Astrocyte of the spinal cord (primary cell): ENCODE measurements at regions not wholly inside any gene's neighbourhood (a gene's known extent, or its start where the extent isn't known, plus 50 kb on each side); places are given as distances from the start of the nearest gene placed in this dataset.

ENCODE experiments used
- DNase-seq: peaks from one replicate; pipeline ENCODE4 v3.0.0; 2011; ENCODE audit warnings: low read depth, low spot score
- H3K4me3 ChIP-seq: 2 replicates; pipeline ENCODE4 v1.5.1; 2011; ENCODE audit warnings: low read depth, mild to moderate bottlenecking, low read length, moderate library complexity
- in situ Hi-C: cut with HindIII; loops from 2 replicates; pipeline ENCODE4 v1.10.0; 2017; ENCODE audit warnings: low sequenced_read_pairs
- TF ChIP-seq, protein P1 (sequence below): IDR thresholded peaks from 2 replicates; pipeline ENCODE4 v1.5.1; 2012; ENCODE audit warnings: low read depth, mild to moderate bottlenecking, low read length, inconsistent platforms

DNA sequence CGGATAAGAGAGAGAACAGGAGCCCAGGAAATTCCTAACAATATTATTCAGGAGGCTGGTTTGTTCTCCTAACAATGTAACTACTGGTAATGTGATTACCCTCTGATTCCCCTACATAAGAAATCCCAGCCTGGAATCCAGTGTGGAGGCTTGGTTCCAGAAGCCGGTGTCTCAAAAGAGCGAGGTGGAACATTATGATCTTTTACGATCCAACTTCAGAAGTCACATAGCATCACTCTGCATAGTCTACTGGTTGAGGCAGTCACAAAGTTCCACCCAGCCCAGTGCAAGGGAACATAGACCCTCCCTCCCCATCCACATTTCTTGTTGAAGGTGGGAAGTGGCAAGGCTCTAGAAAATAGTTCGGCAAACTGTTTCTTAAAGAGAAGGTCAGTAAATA, 81.6 kb upstream of the GALNT15 start:
- H3K4me3 ChIP-seq: no peak overlapping the region
- TF ChIP-seq, protein P1, sequence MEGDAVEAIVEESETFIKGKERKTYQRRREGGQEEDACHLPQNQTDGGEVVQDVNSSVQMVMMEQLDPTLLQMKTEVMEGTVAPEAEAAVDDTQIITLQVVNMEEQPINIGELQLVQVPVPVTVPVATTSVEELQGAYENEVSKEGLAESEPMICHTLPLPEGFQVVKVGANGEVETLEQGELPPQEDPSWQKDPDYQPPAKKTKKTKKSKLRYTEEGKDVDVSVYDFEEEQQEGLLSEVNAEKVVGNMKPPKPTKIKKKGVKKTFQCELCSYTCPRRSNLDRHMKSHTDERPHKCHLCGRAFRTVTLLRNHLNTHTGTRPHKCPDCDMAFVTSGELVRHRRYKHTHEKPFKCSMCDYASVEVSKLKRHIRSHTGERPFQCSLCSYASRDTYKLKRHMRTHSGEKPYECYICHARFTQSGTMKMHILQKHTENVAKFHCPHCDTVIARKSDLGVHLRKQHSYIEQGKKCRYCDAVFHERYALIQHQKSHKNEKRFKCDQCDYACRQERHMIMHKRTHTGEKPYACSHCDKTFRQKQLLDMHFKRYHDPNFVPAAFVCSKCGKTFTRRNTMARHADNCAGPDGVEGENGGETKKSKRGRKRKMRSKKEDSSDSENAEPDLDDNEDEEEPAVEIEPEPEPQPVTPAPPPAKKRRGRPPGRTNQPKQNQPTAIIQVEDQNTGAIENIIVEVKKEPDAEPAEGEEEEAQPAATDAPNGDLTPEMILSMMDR: no peak
- DNase-seq: no peak
- in situ Hi-C loops: no loop called here

DNA sequence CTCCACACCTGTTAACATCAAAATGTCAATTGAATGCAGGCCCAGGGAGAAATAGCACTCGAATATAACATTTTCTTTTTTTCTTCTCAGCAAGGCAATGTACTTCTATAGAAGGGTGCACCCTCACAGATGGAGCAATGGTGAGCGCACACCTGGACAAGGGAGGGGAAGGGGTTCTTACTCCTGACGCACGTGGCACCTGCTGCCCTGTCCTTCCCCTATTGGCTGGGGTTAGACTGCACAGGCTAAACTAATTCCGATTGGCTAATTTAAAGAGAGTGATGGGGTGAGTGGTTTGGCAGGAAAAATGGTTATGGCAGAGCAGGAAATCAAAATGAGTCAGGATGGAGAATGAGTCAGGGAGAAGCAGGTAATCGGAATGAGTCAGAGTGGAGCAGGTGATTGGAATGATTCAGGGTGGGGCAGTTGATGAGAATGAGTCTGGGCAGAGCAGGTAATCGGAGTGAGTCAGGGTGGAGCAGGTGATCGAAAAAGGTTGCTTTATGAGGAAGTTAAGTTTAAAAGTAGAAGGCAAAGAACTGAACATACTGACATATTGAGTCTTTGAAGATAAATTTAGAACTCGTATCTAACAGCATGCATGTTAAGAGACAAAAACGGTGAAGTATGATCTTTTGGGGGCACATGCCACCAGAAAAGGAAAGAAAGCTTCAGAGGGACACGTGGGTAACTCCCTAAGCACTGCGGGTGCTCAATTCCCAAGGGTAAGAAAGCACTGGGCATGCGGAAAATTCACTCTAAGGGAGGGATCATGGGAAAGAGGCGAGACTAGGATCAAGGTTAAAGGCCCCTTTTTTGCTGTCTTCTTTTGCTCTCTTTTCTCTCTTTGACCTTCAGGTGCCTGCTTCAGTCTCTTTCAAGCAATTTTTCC, 72.9 kb upstream of the GALNT15 start:
- no peak overlapping the region for H3K4me3 ChIP-seq
- TF ChIP-seq, protein P1: no peak
- in situ Hi-C loops: no loop called here
- DNase-seq: no peak

DNA sequence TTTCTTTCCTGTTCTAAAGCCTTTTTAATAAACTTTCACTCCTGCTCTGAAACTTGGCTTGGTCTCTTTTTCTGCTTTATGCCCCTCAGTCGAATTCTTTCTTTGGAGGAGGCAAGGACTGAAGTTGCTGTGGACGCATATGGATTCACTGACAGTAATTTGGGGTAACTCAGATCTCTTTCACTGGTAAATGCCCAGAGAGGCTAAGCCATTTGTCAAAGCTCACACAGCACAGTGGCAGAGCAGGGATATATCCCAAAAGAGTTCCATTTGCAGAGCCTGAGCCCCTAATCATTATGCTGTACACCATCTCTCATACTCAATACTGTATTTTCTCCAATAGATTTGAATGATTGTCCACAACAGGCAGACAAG, 72.3 kb upstream of the GALNT15 start:
- in situ Hi-C loops: no loop called here
- TF ChIP-seq, protein P1: no peak
- no peak overlapping the region for H3K4me3 ChIP-seq
- DNase-seq: no peak

DNA sequence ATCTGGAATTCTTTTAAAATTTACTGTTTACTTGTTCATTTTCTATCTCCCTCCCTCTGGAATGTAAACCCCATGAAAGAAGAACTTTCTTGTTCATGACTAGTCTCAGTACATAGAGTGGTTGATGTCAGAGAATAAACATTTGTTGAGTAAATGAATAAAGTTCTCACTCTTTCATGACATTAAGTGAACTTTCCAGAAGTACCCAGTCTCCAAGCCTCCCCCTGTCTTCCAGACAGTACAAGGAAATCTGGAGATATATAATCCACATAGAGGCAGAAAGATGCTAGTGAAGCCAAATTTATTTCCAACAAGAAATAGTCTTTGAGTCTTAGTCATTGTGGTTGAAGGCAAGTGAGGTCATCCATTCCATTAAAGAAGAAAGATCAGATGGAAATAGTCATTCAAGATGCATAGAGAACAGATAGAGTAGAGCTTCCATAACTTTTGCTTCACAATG, 71.5 kb upstream of the GALNT15 start:
- DNase-seq: peak; percentile 90
- TF ChIP-seq, protein P1: no peak
- H3K4me3 ChIP-seq: no peak overlapping the region
- in situ Hi-C loops: no loop called here

DNA sequence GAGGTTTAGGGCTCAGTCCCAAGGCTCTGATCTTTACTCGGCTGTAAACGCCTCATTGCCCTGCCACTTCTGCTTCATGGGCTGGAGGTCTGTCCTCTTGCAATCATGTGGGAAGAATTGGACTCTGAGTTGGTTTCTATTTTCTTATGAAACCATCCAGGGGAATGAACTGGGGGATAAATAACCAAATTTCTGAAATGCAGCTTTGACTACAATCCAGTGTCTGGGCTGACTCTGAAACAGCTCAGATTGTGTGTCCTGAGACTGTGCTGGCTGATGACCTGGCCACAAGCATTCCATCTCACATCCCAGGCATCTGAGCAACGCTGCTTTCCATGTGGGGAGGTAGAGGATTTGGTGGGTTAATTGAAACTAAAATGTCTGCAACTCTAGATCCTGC, 71.0 kb upstream of the GALNT15 start:
- in situ Hi-C loops: no loop called here
- TF ChIP-seq, protein P1: no peak
- DNase-seq: peak; percentile 85
- no peak overlapping the region for H3K4me3 ChIP-seq

DNA sequence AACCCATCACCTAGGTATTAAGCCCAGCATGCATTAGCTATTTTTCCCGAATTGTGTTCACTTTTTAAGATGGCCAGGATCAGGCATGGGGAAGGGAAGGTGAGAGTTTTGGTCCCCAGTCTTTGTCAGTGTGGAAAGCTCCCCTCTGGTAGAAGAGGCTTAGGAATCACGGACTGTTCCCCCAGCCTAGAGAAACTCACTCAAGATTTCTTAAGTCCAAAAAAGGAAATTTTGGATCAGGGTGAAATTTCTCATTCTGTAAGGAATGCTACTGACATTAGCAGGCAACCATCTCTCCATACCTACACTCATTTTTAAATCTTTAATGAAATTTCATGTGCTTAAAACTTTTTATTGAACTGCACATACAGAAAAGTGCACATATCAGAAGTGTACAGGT, 70.3 kb upstream of the GALNT15 start:
- in situ Hi-C loops: no loop called here
- no peak for DNase-seq
- H3K4me3 ChIP-seq: no peak overlapping the region
- TF ChIP-seq, protein P1: no peak
